IPS-NIHi7 (cell line): ENCODE measurements at regions not wholly inside any gene's neighbourhood (a gene's known extent, or its start where the extent isn't known, plus 50 kb on each side); places are given as distances from the start of the nearest gene placed in this dataset.
"Not testable (repeated sequence)": the region's sequence is repeated elsewhere in the genome, so short reads cannot be mapped to it uniquely, and the experiment has no call there.

Source experiments
- DNase-seq: peaks from one replicate; pipeline ENCODE4 v3.0.0; 2012; ENCODE audit warnings: mixed read lengths; ENCODE audit errors: extremely low spot score

- no peak for DNase-seq
Observed at GRCh38 chr4:164591666-164592065, 162.3 kb upstream of the SMIM31 start.

GRCh38 chr4:164595751-164596150 lies 158.2 kb upstream of the SMIM31 start:
- no peak for DNase-seq

GRCh38 chr4:164596318-164596878 lies 157.5 kb upstream of the SMIM31 start:
- DNase-seq, result no peak

DNA sequence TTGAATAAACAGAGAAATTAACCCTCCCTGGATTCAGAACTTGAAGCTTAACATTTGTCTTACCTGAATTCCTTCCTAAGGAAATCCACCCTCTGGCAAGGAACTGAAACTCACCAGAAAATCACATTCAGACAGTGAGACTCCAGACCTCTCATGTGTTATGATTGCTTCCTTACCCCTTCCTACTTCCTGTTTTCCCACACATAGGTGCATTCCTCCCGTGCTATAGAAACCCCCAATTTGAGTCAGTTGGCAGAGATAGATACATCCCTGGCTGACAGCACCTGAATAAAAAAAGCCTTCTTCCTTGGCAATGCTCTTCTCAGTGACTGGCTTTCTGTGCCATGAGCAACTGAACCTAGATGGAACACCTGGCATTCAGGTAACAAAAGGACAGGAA lies 157.0 kb upstream of the SMIM31 start:
- DNase-seq, result no peak

GRCh38 chr4:164601653-164602052 lies 152.3 kb upstream of the SMIM31 start:
- no peak for DNase-seq

DNA sequence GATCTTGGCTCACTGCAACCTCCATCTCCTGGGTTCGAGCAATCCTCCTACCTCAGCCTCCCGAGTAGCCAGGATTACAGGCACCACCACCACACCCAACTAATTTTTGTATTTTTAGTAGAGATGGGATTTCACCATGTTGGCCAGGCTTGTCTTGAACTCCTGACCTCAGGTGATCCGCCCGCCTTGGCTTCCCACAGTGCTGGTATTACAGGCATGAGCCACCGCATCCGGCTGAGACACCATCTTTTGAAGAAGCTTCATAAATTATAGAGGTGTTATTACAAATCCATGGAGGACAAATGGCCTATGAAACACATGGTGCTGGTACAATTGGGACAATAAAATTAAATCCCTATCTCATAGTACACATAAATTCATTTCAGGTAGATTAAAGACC lies 148.1 kb upstream of the SMIM31 start:
- DNase-seq, result not testable (repeated sequence)

DNA sequence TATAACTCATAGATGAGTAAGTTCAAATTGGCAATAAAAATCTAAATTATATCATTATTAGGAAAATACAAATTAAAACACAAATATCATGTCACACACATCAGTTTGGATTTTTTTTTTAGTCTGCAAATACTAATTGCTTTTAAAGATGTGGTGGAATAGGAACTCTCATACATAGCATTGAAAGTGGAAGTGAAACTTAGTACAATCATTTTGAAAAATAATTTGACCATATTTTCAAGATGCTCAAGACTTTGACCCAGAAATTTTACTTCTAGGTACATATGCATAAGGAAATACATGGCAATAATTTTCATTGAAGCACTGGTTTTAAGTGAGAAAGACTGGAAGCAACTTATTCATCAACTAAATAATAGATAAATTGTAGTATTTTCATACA lies 147.5 kb upstream of the SMIM31 start:
- DNase-seq, result no peak

GRCh38 chr4:164613256-164613655 lies 140.7 kb upstream of the SMIM31 start:
- no peak for DNase-seq

DNA sequence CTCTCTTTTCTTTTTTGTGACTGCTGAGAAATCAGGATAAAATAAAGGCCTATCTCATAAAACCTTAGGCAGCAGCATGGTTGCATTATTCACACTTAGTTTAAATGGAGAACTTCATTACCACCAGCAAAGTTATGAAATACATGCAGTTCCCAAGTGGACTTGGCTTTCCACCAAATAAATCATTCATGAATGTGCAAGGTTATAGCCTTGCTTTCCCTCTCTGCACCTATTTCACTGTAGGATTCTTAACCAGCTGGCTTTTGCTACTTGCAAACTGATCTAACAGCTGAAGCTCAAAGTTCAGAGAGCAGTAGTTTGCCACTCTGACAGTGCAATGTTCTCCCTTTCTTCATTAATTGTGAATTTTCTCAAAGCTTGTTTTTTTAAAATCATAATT lies 140.1 kb upstream of the SMIM31 start:
- no peak for DNase-seq

GRCh38 chr4:164614329-164614728 lies 139.6 kb upstream of the SMIM31 start:
- DNase-seq, result no peak

GRCh38 chr4:164614999-164615398 lies 138.9 kb upstream of the SMIM31 start:
- DNase-seq, result no peak

DNA sequence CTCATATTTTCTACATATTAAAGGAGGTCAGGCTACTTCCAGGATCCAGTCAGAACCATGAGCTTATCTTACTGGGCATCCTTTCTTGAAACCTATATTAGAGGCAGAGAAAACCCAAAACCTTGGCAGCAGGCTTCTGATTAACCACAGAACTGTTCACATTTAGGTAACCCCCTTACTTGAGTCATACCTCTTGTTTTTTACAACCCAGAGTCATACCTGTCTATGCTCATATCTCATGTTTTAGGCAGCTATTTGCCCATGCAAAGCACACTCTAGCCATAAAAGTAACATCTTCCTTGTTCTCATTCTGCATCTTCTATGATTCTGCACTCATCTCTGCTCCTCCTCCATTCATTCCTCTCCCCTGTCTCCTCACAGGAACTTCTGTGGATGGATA lies 138.0 kb upstream of the SMIM31 start:
- DNase-seq, result no peak

- DNase-seq, result no peak
Observed at GRCh38 chr4:164616961-164617360, 137.0 kb upstream of the SMIM31 start.

GRCh38 chr4:164617426-164617825 lies 136.5 kb upstream of the SMIM31 start:
- DNase-seq, result no peak

- DNase-seq, result no peak
Observed at GRCh38 chr4:164617911-164618310, 136.0 kb upstream of the SMIM31 start.

DNA sequence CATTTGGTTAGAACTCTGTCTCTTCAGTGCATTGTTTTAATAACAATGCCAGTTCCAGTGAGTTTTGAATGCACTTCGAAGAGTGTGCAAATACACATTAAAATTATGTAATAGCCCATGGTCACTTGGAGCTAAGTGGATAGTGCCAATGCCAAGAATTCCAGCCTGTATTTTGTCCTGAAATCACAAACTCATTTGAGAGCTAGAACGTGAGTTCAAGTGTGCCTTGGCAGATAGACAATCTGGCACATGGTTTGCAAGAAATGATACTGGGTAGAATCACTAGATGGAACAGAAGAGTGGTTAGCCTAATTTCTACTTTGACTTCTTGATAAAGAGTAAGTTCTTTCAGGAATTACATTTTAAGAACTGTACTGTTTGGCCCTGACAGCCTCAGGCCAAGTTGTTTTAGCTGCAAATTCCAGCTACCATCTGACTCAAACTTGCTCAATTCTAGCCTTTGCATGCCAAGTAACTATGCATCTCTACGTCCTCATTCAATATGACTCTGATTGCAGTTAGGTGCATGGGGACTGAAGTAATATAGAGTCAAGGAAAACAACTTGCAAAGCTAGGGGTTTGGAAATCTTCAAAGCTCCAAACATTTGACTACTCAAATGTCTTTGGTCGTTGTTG lies 131.9 kb upstream of the SMIM31 start:
- no peak for DNase-seq

DNA sequence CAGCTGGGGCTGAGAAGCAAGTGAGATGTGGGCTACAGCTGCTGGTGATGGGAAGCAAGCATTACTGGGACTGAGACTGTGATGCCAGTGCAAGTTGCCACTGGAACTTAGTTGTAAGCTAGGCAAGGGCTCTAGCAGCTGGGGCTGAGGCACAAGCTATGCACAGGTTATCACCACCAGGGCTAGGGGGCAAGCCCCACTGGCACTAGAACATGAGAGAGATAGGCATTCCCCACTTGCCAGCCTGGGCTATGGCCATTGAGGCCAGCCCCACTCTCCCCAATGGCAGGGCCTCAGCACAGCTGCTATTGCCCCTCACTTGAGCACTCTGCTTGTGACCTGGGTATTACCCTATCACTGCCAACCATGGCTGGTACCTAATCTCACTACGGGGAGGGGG lies 130.8 kb upstream of the SMIM31 start:
- no peak for DNase-seq

GRCh38 chr4:164639001-164639400 lies 114.9 kb upstream of the SMIM31 start:
- no peak for DNase-seq

GRCh38 chr4:164648151-164648848 lies 105.6 kb upstream of the SMIM31 start:
- no peak for DNase-seq

DNA sequence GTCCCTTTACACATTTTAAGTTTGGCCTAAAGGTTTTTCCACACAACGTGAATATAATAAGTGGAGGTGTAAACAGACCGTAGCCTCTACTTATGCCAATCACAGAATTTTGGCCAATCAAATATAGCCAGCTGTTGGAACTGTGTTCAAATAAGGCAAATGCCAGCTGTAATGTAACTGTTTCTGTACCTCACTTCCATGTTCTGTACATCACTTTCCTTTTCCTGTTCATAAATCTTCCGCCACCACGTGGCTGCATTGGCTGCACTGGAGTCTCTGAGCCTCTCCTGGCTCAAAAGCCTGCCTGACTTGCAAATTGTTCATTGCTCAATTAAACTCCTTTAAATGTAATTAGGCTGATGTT lies 105.1 kb upstream of the SMIM31 start:
- no peak for DNase-seq

GRCh38 chr4:164659765-164660164 lies 94.2 kb upstream of the SMIM31 start:
- DNase-seq, result no peak

DNA sequence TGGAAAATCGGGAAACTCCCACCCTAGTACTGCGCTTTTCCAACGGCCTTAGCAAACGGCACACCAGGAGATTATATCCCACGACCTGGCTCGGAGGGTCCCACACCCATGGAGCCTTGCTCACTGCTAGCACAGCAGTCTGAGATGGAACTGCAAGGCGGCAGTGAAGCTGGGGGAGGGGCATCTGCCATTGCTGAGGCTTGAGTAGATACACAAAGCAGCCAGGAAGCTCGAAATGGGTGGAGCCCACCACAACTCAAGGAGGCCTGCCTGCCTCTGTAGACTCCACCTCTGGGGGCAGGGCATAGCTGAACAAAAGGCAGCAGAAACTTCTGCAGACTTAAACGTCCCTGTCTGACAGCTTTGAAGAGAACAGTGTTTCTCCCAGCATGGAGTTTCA lies 77.8 kb upstream of the SMIM31 start:
- not testable (repeated sequence) for DNase-seq

DNA sequence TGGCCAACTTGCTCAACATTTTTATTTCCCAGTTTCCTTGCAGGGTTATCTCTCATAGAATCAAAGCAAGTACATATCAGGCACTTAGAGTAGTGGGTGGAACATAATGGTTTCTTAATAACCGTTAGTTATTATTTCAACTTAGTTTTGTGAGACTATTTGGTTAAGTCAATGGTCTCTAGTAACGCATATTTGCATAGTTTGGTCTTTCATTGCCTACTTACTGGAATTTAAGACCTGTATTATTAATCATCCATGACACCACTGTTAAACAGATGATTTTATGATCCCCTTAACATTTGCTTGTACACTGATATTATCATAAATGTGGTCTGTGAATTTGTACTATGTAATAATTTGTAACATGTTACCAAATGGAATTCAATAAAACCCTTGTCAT lies 70.9 kb upstream of the SMIM31 start:
- no peak for DNase-seq

DNA sequence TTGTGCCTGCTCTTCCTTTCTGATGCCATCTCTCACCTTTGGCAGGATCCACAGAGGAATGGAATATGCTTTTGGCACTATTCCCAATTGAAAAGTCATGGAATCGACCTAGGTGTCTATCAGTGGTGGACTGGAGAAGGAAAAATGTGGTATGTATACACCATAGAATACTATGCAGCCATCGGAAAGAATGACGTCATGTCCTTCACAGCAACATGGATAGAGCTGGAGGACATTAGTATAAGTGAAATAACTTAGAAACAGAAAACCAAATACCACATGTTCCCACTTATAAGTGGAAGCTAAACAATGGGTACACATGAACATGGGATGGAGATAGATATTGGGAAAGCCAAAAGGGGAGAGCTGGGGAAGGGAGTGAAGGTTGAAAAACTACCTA lies 58.3 kb upstream of the SMIM31 start:
- DNase-seq, result no peak
